DOHH2 (cell line): ENCODE measurements at regions not wholly inside any gene's neighbourhood (a gene's known extent, or its start where the extent isn't known, plus 50 kb on each side); places are given as distances from the start of the nearest gene placed in this dataset.

Experiments
- H3F3A ChIP-seq: fragments of 200-600 bp; sonication (generic), shearing (Covaris generic); 2 replicates; pipeline ENCODE4 v1.6.0; 2016; ENCODE audit warnings: antibody characterized with exemption, mild to moderate bottlenecking; ENCODE audit not compliant: control insufficient read depth, insufficient read depth
- H3K27ac ChIP-seq: fragments of 200-600 bp; sonication (generic); 2 replicates; pipeline ENCODE4 v1.5.1; 2014; ENCODE audit warnings: low read depth, mild to moderate bottlenecking, low read length, moderate library complexity
- H3K27me3 ChIP-seq: fragments of 200-600 bp; sonication (generic); 2 replicates; pipeline ENCODE4 v1.6.1; 2014; ENCODE audit warnings: mild to moderate bottlenecking, low read length, mixed read lengths; ENCODE audit not compliant: control insufficient read depth
- H3K36me3 ChIP-seq: fragments of 200-600 bp; sonication (generic); 2 replicates; pipeline ENCODE4 v1.6.1; 2014; ENCODE audit warnings: mild to moderate bottlenecking, low read length, moderate library complexity, mixed read lengths; ENCODE audit not compliant: control insufficient read depth
- H3K4me1 ChIP-seq: fragments of 200-600 bp; sonication (generic); 2 replicates; pipeline ENCODE4 v1.6.1; 2014; ENCODE audit warnings: mild to moderate bottlenecking, low read length, mixed read lengths; ENCODE audit not compliant: control insufficient read depth
- H3K4me2 ChIP-seq: fragments of 200-600 bp; sonication (generic); 2 replicates; pipeline ENCODE4 v1.6.0; 2014; ENCODE audit warnings: mild to moderate bottlenecking, low read length, moderate library complexity
- H3K4me3 ChIP-seq: fragments of 200-600 bp; sonication (generic); 2 replicates; pipeline ENCODE4 v1.5.1; 2014; ENCODE audit warnings: mild to moderate bottlenecking, low read length, mixed read lengths
- H3K79me2 ChIP-seq: fragments of 200-600 bp; sonication (generic); 2 replicates; pipeline ENCODE4 v1.6.1; 2014; ENCODE audit warnings: mild to moderate bottlenecking, low read length, mixed read lengths; ENCODE audit not compliant: control insufficient read depth
- H3K9me2 ChIP-seq: fragments of 200-600 bp; sonication (generic); replicated peaks from 2 replicates; pipeline ENCODE4 v1.6.1; 2014; ENCODE audit warnings: mild to moderate bottlenecking, low read length, mixed read lengths; ENCODE audit not compliant: control insufficient read depth
- H3K9me3 ChIP-seq: fragments of 200-600 bp; sonication (generic); 2 replicates; pipeline ENCODE4 v1.6.1; 2014; ENCODE audit warnings: antibody characterized with exemption, low read length, mixed read lengths; ENCODE audit not compliant: control insufficient read depth, insufficient read depth
- H4K20me1 ChIP-seq: fragments of 200-600 bp; sonication (generic); 2 replicates; pipeline ENCODE4 v1.6.0; 2014; ENCODE audit warnings: low read depth, mild to moderate bottlenecking, antibody characterized with exemption, low read length, moderate library complexity; ENCODE audit not compliant: control insufficient read depth, insufficient read depth
- CTCF ChIP-seq: fragments of 200-600 bp; sonication (generic); IDR thresholded peaks from one replicate; pipeline ENCODE4 v1.5.1; 2014; ENCODE audit warnings: antibody characterized with exemption, mild to moderate bottlenecking, low read depth, low read length; ENCODE audit not compliant: poor library complexity, severe bottlenecking
- EZH2phosphoT487 ChIP-seq: fragments of 200-600 bp; sonication (generic); IDR thresholded peaks from 2 replicates; pipeline ENCODE4 v1.6.1; 2017; ENCODE audit warnings: borderline replicate concordance, mild to moderate bottlenecking, antibody characterized with exemption, low read length, moderate library complexity, mixed read lengths

GRCh38 chr1:187456446-187456845, 627.7 kb downstream of the PLA2G4A start:
- Histone ChIP-seq H3K4me2 (no peak overlapping the region), H3K9me3 (no peaks in the 10 kb centered on the region), H3K9me2 (no peaks in the 10 kb centered on the region), H3F3A (no peaks in the 10 kb centered on the region), H3K4me3 (no peak overlapping the region), H3K4me1 (no peaks in the 10 kb centered on the region), H3K79me2 (no peaks in the 10 kb centered on the region), H3K36me3 (no peaks in the 10 kb centered on the region), H4K20me1 (no peaks in the 10 kb centered on the region), H3K27me3 (no peaks in the 10 kb centered on the region), H3K27ac (no peak overlapping the region)
- TF ChIP-seq CTCF (no peak), EZH2phosphoT487 (no peak)

- Histone ChIP-seq H3K27me3 (no peaks in the 10 kb centered on the region), H3F3A (no peaks in the 10 kb centered on the region), H3K36me3 (no peaks in the 10 kb centered on the region), H3K4me2 (no peak overlapping the region), H3K9me3 (no peaks in the 10 kb centered on the region), H3K27ac (no peak overlapping the region), H4K20me1 (no peaks in the 10 kb centered on the region), H3K9me2 (no peaks in the 10 kb centered on the region), H3K4me1 (no peaks in the 10 kb centered on the region), H3K4me3 (no peak overlapping the region), H3K79me2 (no peaks in the 10 kb centered on the region)
- no peak for TF ChIP-seq CTCF
- TF ChIP-seq EZH2phosphoT487 = no peak
These were observed 631.3 kb downstream of the PLA2G4A start for GRCh38 chr1:187460093-187460492.

- no peak overlapping the region for H3K27ac ChIP-seq
- H3K27me3 ChIP-seq = no peaks in the 10 kb centered on the region
- H3K4me2 ChIP-seq = no peak overlapping the region
- no peaks in the 10 kb centered on the region for H3K9me2 ChIP-seq
- H3K9me3 ChIP-seq = no peaks in the 10 kb centered on the region
- TF ChIP-seq EZH2phosphoT487 (no peak), CTCF (no peak)
- H4K20me1 ChIP-seq = no peaks in the 10 kb centered on the region
- no peaks in the 10 kb centered on the region for H3K4me1 ChIP-seq
- no peaks in the 10 kb centered on the region for H3K36me3 ChIP-seq
- no peaks in the 10 kb centered on the region for H3F3A ChIP-seq
- no peak overlapping the region for H3K4me3 ChIP-seq
- no peaks in the 10 kb centered on the region for H3K79me2 ChIP-seq
These were observed 635.6 kb downstream of the PLA2G4A start for GRCh38 chr1:187464320-187464719.

GRCh38 chr1:187465441-187465840, 636.7 kb downstream of the PLA2G4A start:
- Histone ChIP-seq H3F3A (no peaks in the 10 kb centered on the region), H3K9me2 (no peaks in the 10 kb centered on the region), H4K20me1 (no peaks in the 10 kb centered on the region), H3K4me1 (no peaks in the 10 kb centered on the region), H3K79me2 (no peaks in the 10 kb centered on the region), H3K27ac (no peak overlapping the region), H3K9me3 (no peaks in the 10 kb centered on the region), H3K4me3 (no peak overlapping the region), H3K27me3 (no peaks in the 10 kb centered on the region), H3K4me2 (no peak overlapping the region), H3K36me3 (no peaks in the 10 kb centered on the region)
- TF ChIP-seq EZH2phosphoT487 (no peak), CTCF (no peak)
